GM23338 (cell line): ENCODE measurements at regions not wholly inside any gene's neighbourhood (a gene's known extent, or its start where the extent isn't known, plus 50 kb on each side); places are given as distances from the start of the nearest gene placed in this dataset.

ENCODE experiments used
- CREB1 ChIP-seq: fragments of 250-450 bp; sonication (Bioruptor Pico); IDR thresholded peaks from 2 replicates; pipeline ENCODE4 v1.5.0; 2020; ENCODE audit warnings: low read depth, mild to moderate bottlenecking, moderate library complexity
- EZH2 ChIP-seq: fragments of 200-600 bp; sonication (generic); IDR thresholded peaks from one replicate; pipeline ENCODE4 v1.8.0; 2017; ENCODE audit warnings: antibody characterized with exemption, mild to moderate bottlenecking, low read depth; ENCODE audit not compliant: unreplicated experiment
- EZH2phosphoT487 ChIP-seq: fragments of 200-600 bp; sonication (generic); IDR thresholded peaks from one replicate; pipeline ENCODE4 v1.8.1; 2018; ENCODE audit warnings: antibody characterized with exemption; ENCODE audit not compliant: unreplicated experiment
- JUNB ChIP-seq: IDR thresholded peaks from one replicate; pipeline ENCODE4 v1.6.1; 2016; ENCODE audit warnings: antibody characterized with exemption; ENCODE audit not compliant: unreplicated experiment
- NANOG ChIP-seq: IDR thresholded peaks from 2 replicates; pipeline ENCODE4 v1.6.1; 2016; ENCODE audit warnings: antibody characterized with exemption, borderline replicate concordance
- POLR2AphosphoS5 ChIP-seq: IDR thresholded peaks from 2 replicates; pipeline ENCODE4 v1.6.1; 2016; ENCODE audit warnings: antibody characterized with exemption, low read depth
- STAT1 ChIP-seq: IDR thresholded peaks from one replicate; pipeline ENCODE4 v1.6.1; 2016; ENCODE audit warnings: antibody characterized with exemption; ENCODE audit not compliant: unreplicated experiment
- ZNF114 ChIP-seq: fragments of 250-450 bp; sonication (Bioruptor Pico); IDR thresholded peaks from 2 replicates; pipeline ENCODE4 v1.5.0; 2020; ENCODE audit warnings: mild to moderate bottlenecking, moderate library complexity
- ZNF331 ChIP-seq: fragments of 250-450 bp; sonication (Bioruptor Pico); IDR thresholded peaks from 2 replicates; pipeline ENCODE4 v1.5.0; 2020; ENCODE audit warnings: low read depth, mild to moderate bottlenecking, moderate library complexity
- TF ChIP-seq, protein P1 (sequence below): IDR thresholded peaks from one replicate; pipeline ENCODE4 v1.6.1; 2018; ENCODE audit warnings: antibody characterized with exemption; ENCODE audit not compliant: unreplicated experiment
- TF ChIP-seq, protein P2 (sequence below), 2 experiments: fragments of 200-600 bp in 1 of 2; sonication (generic) in 1 of 2; conservative IDR thresholded peaks; 2 replicates each; pipeline versions ENCODE4 v1.5.1 to v1.6.1; 2016 to 2017; ENCODE audit warnings: antibody characterized with exemption in 2 of 2, low read depth in 2 of 2, mild to moderate bottlenecking in 2 of 2, moderate library complexity in 1 of 2
- TF ChIP-seq, protein P3 (sequence below): IDR thresholded peaks from 2 replicates; pipeline ENCODE4 v1.6.1; 2016; ENCODE audit warnings: antibody characterized with exemption

DNA sequence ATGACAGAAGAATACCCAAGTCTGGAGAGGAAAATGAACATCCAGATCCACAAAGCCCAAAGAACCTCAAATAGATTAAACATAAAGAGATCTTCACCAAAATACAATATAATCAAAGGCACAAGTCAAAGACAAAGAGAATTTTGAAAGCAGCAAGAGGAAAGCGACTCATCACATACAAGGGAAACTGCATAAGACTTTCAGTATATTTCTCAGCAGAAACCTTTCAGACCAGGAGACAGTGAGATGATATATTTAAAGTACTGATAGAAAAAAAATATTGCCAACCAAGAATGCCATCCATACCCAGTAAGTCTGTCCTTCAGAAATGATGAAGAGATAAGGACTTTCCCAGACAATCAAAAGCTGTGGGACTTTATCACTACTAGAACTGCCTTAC, 81.5 kb upstream of the GALNT17 start:
- TF ChIP-seq, protein P1, sequence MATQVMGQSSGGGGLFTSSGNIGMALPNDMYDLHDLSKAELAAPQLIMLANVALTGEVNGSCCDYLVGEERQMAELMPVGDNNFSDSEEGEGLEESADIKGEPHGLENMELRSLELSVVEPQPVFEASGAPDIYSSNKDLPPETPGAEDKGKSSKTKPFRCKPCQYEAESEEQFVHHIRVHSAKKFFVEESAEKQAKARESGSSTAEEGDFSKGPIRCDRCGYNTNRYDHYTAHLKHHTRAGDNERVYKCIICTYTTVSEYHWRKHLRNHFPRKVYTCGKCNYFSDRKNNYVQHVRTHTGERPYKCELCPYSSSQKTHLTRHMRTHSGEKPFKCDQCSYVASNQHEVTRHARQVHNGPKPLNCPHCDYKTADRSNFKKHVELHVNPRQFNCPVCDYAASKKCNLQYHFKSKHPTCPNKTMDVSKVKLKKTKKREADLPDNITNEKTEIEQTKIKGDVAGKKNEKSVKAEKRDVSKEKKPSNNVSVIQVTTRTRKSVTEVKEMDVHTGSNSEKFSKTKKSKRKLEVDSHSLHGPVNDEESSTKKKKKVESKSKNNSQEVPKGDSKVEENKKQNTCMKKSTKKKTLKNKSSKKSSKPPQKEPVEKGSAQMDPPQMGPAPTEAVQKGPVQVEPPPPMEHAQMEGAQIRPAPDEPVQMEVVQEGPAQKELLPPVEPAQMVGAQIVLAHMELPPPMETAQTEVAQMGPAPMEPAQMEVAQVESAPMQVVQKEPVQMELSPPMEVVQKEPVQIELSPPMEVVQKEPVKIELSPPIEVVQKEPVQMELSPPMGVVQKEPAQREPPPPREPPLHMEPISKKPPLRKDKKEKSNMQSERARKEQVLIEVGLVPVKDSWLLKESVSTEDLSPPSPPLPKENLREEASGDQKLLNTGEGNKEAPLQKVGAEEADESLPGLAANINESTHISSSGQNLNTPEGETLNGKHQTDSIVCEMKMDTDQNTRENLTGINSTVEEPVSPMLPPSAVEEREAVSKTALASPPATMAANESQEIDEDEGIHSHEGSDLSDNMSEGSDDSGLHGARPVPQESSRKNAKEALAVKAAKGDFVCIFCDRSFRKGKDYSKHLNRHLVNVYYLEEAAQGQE: no peak
- TF ChIP-seq, protein P2, sequence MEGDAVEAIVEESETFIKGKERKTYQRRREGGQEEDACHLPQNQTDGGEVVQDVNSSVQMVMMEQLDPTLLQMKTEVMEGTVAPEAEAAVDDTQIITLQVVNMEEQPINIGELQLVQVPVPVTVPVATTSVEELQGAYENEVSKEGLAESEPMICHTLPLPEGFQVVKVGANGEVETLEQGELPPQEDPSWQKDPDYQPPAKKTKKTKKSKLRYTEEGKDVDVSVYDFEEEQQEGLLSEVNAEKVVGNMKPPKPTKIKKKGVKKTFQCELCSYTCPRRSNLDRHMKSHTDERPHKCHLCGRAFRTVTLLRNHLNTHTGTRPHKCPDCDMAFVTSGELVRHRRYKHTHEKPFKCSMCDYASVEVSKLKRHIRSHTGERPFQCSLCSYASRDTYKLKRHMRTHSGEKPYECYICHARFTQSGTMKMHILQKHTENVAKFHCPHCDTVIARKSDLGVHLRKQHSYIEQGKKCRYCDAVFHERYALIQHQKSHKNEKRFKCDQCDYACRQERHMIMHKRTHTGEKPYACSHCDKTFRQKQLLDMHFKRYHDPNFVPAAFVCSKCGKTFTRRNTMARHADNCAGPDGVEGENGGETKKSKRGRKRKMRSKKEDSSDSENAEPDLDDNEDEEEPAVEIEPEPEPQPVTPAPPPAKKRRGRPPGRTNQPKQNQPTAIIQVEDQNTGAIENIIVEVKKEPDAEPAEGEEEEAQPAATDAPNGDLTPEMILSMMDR (conservative IDR thresholded peaks at IDR 0.05; ENCODE audit: low read depth in 2 of 2): no peak
- no peak for TF ChIP-seq EZH2
- no peak for TF ChIP-seq ZNF331 (CRISPR knock-in tag)
- no peak for TF ChIP-seq JUNB
- no peak for TF ChIP-seq POLR2AphosphoS5
- no peak for TF ChIP-seq STAT1
- TF ChIP-seq EZH2phosphoT487: no peak
- no peak for TF ChIP-seq ZNF114 (CRISPR knock-in tag)
- no peak for TF ChIP-seq NANOG
- TF ChIP-seq, protein P3, sequence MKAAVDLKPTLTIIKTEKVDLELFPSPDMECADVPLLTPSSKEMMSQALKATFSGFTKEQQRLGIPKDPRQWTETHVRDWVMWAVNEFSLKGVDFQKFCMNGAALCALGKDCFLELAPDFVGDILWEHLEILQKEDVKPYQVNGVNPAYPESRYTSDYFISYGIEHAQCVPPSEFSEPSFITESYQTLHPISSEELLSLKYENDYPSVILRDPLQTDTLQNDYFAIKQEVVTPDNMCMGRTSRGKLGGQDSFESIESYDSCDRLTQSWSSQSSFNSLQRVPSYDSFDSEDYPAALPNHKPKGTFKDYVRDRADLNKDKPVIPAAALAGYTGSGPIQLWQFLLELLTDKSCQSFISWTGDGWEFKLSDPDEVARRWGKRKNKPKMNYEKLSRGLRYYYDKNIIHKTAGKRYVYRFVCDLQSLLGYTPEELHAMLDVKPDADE: no peak
- TF ChIP-seq CREB1 (CRISPR knock-in tag): no peak
